A549 (cell line): ENCODE measurements at regions not wholly inside any gene's neighbourhood (a gene's known extent, or its start where the extent isn't known, plus 50 kb on each side); places are given as distances from the start of the nearest gene placed in this dataset.

ENCODE experiments used
- ATAC-seq, 2 experiments: fragments of 200-7000 bp in 1 of 2; fragments of >200 bp in 1 of 2; cut with Nextera tagmentation in 1 of 2; cut with Tn5 transposase in 1 of 2; 3 replicates each; pipeline versions ENCODE4 v1.8.0 to v1.9.1; 2018 to 2020; ENCODE audit warnings: mild to moderate bottlenecking in 1 of 2, moderate library complexity in 1 of 2
- CTCF ChIA-PET: fragments of 300-600 bp; sonication (Branson Sonifier 250); formaldehyde crosslinking; extraction: SDS; loops from one replicate; lab custom pipeline; 2021; ENCODE audit warnings: antibody characterized with exemption, inconsistent platforms; lab: Yijun Ruan, JAX
- POLR2A ChIA-PET: fragments of 350-600 bp; formaldehyde crosslinking; extraction: SDS; loops from one replicate; lab custom pipeline; 2021; ENCODE audit warnings: antibody characterized with exemption, inconsistent platforms; lab: Yijun Ruan, JAX
- DNase-seq, 2 experiments: peaks; one replicate each; pipeline versions ENCODE4 v3.0.0 to v3.0.0-alpha.2; 2011 to 2016; ENCODE audit warnings: low read depth in 1 of 2, low spot score in 1 of 2
- FAIRE-seq: peaks from 2 replicates; lab custom pipeline; 2011; peaks lifted over from hg19 to GRCh38; lab: Jason Lieb, UNC
- H3K27ac ChIP-seq, 2 experiments: fragments of >200 bp; sonication (Bioruptor Twin); formaldehyde crosslinking; 3 replicates each; pipeline ENCODE4 v1.5.1; 2016 to 2017
- H3K4me1 ChIP-seq: fragments of >200 bp; sonication (Bioruptor Twin); formaldehyde crosslinking; 3 replicates; pipeline ENCODE4 v1.6.1; 2016
- H3K4me2 ChIP-seq: fragments of >200 bp; sonication (Bioruptor Twin); formaldehyde crosslinking; 3 replicates; pipeline ENCODE4 v1.6.1; 2016
- H3K4me3 ChIP-seq: fragments of >200 bp; sonication (Bioruptor Twin); formaldehyde crosslinking; 3 replicates; pipeline ENCODE4 v1.5.1; 2016
- H3K9me3 ChIP-seq: fragments of >200 bp; sonication (Bioruptor Twin); formaldehyde crosslinking; 3 replicates; pipeline ENCODE4 v1.6.1; 2016
- BHLHE40 ChIP-seq: IDR thresholded peaks from 2 replicates; pipeline ENCODE4 v1.6.1; 2012; ENCODE audit warnings: low read depth, low read length, inconsistent platforms
- CHD2 ChIP-seq: fragments of 150-350 bp; IDR thresholded peaks from 2 replicates; pipeline ENCODE4 v1.6.1; 2014; ENCODE audit warnings: low read length; ENCODE audit not compliant: partially characterized antibody
- CHD4 ChIP-seq: fragments of 200-600 bp; sonication (generic); IDR thresholded peaks from 2 replicates; pipeline ENCODE4 v1.6.1; 2016; ENCODE audit warnings: antibody characterized with exemption, mild to moderate bottlenecking, borderline replicate concordance
- CTCF ChIP-seq: fragments of >200 bp; sonication (Bioruptor Twin); formaldehyde crosslinking; IDR thresholded peaks from 3 replicates; pipeline ENCODE4 v1.5.1; 2016
- EHF ChIP-seq: fragments of 250-450 bp; sonication (Bioruptor Pico); IDR thresholded peaks from 2 replicates; pipeline ENCODE4 v1.5.0; 2020; ENCODE audit warnings: mild to moderate bottlenecking
- EHMT2 ChIP-seq: fragments of 200-600 bp; sonication (generic); IDR thresholded peaks from 2 replicates; pipeline ENCODE4 v1.6.1; 2016; ENCODE audit warnings: antibody characterized with exemption, low read depth, mild to moderate bottlenecking, moderate library complexity
- FOSL2 ChIP-seq, 2 experiments: fragments of 450-650 bp in 1 of 2; fragments of >200 bp in 1 of 2; sonication (Bioruptor Twin) in 1 of 2; formaldehyde crosslinking; IDR thresholded peaks; 2 replicates each; pipeline versions ENCODE4 v1.5.0 to v1.6.1; 2016 to 2020; ENCODE audit warnings: mild to moderate bottlenecking in 1 of 2, moderate library complexity in 1 of 2
- GATA3 ChIP-seq: IDR thresholded peaks from 2 replicates; pipeline ENCODE4 v1.6.1; 2012; ENCODE audit warnings: borderline replicate concordance
- HES2 ChIP-seq: fragments of >200 bp; sonication (Bioruptor Twin); formaldehyde crosslinking; IDR thresholded peaks from 2 replicates; pipeline ENCODE4 v1.6.1; 2016
- HMGXB4 ChIP-seq: fragments of 250-450 bp; sonication (Bioruptor Pico); IDR thresholded peaks from 2 replicates; pipeline ENCODE4 v1.5.0; 2021; ENCODE audit warnings: mild to moderate bottlenecking, moderate library complexity, borderline replicate concordance
- HOXB13 ChIP-seq: fragments of 250-450 bp; sonication (Bioruptor Pico); IDR thresholded peaks from 2 replicates; pipeline ENCODE4 v1.5.0; 2020; ENCODE audit warnings: low read depth, mild to moderate bottlenecking, moderate library complexity
- HOXB5 ChIP-seq: fragments of 250-450 bp; sonication (Bioruptor Pico); IDR thresholded peaks from 2 replicates; pipeline ENCODE4 v1.5.0; 2020; ENCODE audit warnings: mild to moderate bottlenecking, moderate library complexity
- JUN ChIP-seq, 2 experiments: fragments of >200 bp; sonication (Bioruptor Twin); formaldehyde crosslinking; IDR thresholded peaks; 2 replicates in 1 of 2; 3 replicates in 1 of 2; pipeline ENCODE4 v1.6.1; 2016 to 2017
- JUNB ChIP-seq: fragments of >200 bp; sonication (Bioruptor Twin); formaldehyde crosslinking; IDR thresholded peaks from 2 replicates; pipeline ENCODE4 v1.6.1; 2016
- KDM1A ChIP-seq: fragments of 200-600 bp; sonication (generic); IDR thresholded peaks from 2 replicates; pipeline ENCODE4 v1.6.1; 2016; ENCODE audit warnings: low read depth, mild to moderate bottlenecking
- MAFK ChIP-seq: fragments of 450-650 bp; IDR thresholded peaks from 2 replicates; pipeline ENCODE4 v1.6.1; 2014; ENCODE audit not compliant: partially characterized antibody
- NFE2L2 ChIP-seq: fragments of 150-350 bp; conservative IDR thresholded peaks from 2 replicates; pipeline ENCODE4 v1.6.1; 2014; ENCODE audit warnings: low read length
- NR3C1 ChIP-seq: fragments of >200 bp; sonication (Bioruptor Twin); formaldehyde crosslinking; IDR thresholded peaks from 3 replicates; pipeline ENCODE4 v1.6.1; 2017
- PBX3 ChIP-seq: IDR thresholded peaks from 2 replicates; pipeline ENCODE4 v1.6.1; 2012
- RAD21 ChIP-seq, 2 experiments: fragments of >200 bp in 1 of 2; sonication (Bioruptor Twin) in 1 of 2; formaldehyde crosslinking in 1 of 2; IDR thresholded peaks in 1 of 2; conservative IDR thresholded peaks in 1 of 2; 2 replicates in 1 of 2; 3 replicates in 1 of 2; pipeline ENCODE4 v1.6.1; 2012 to 2018; ENCODE audit warnings: inconsistent platforms in 1 of 2
- REST ChIP-seq: fragments of 200-600 bp; sonication (generic); IDR thresholded peaks from 2 replicates; pipeline ENCODE4 v1.6.1; 2016; ENCODE audit warnings: antibody characterized with exemption, mild to moderate bottlenecking, moderate library complexity
- RNF2 ChIP-seq: fragments of 200-600 bp; sonication (generic); IDR thresholded peaks from 2 replicates; pipeline ENCODE4 v1.6.1; 2016; ENCODE audit warnings: low read depth, mild to moderate bottlenecking, antibody characterized with exemption, moderate library complexity, borderline replicate concordance
- SREBF2 ChIP-seq: fragments of 450-650 bp; IDR thresholded peaks from 2 replicates; pipeline ENCODE4 v1.6.1; 2014; ENCODE audit warnings: mild to moderate bottlenecking, moderate library complexity
- TFCP2L1 ChIP-seq: fragments of 250-450 bp; sonication (Bioruptor Pico); IDR thresholded peaks from 2 replicates; pipeline ENCODE4 v1.5.0; 2021; ENCODE audit warnings: mild to moderate bottlenecking
- ZC3H11A ChIP-seq: fragments of 450-650 bp; IDR thresholded peaks from 2 replicates; pipeline ENCODE4 v1.6.1; 2014; ENCODE audit warnings: antibody characterized with exemption, mild to moderate bottlenecking
- ZSCAN20 ChIP-seq: fragments of 250-450 bp; sonication (Bioruptor Pico); IDR thresholded peaks from 2 replicates; pipeline ENCODE4 v1.8.0; 2022; ENCODE audit warnings: mild to moderate bottlenecking, moderate library complexity
- WGBS: methylation state at CpG from one replicate; pipeline ENCODE4 v1.1.6; 2017; ENCODE audit errors: missing lambda C conversion rate; 5-methylcytosine and 5-hydroxymethylcytosine counted together

GRCh38 chr7:16033233-16033632 lies 346.8 kb upstream of the MEOX2 start:
- TF ChIP-seq HOXB5 (no peak), HES2 (no peak), RAD21 (conservative IDR thresholded peaks at IDR 0.05 in 1 of 2, IDR thresholded peaks at IDR 0.05 in 1 of 2) (no peak), FOSL2 (IDR thresholded peaks at IDR 0.05) (no peak), FOSL2 (CRISPR knock-in tag; IDR thresholded peaks at IDR 0.05) (no peak), RNF2 (no peak), SREBF2 (no peak), CTCF (no peak), REST (no peak), ZSCAN20 (CRISPR knock-in tag) (no peak), JUNB (no peak), NR3C1 (no peak), KDM1A (no peak), JUN (IDR thresholded peaks at IDR 0.05) (no peak), TFCP2L1 (CRISPR knock-in tag) (no peak), CHD4 (no peak), BHLHE40 (no peak)
- Histone ChIP-seq H3K4me1 (no peaks in the 10 kb centered on the region), H3K27ac (no peak overlapping the region), H3K9me3 (no peaks in the 10 kb centered on the region), H3K4me2 (no peak overlapping the region), H3K4me3 (no peak overlapping the region)
- ATAC-seq (no peak), FAIRE-seq (no peak), DNase-seq (no peak)
- ChIA-PET CTCF (interaction anchor here (0.7 kb wide), 1 partner anchor 45 kb away, joined by 3 read pairs; no protein-coding TSS in a partner anchor), POLR2A (no interaction called here)
- 8% methylated on average over 2 of the region's 2 CpGs for WGBS

GRCh38 chr7:16028636-16029035 lies 342.2 kb upstream of the MEOX2 start:
- H3K4me2 ChIP-seq, result no peak overlapping the region
- DNase-seq (no peak), FAIRE-seq (no peak), ATAC-seq (no peak)
- ChIA-PET CTCF (no interaction called here), POLR2A (no interaction called here)
- H3K4me1 ChIP-seq, result no peaks in the 10 kb centered on the region
- WGBS, result 22% methylated on average over 5 of the region's 5 CpGs
- no peaks in the 10 kb centered on the region for H3K9me3 ChIP-seq
- H3K27ac ChIP-seq, result no peak overlapping the region
- H3K4me3 ChIP-seq, result no peak overlapping the region
- TF ChIP-seq EHF (CRISPR knock-in tag), result no peak
- no peak for TF ChIP-seq ZSCAN20 (CRISPR knock-in tag)
- TF ChIP-seq REST, result no peak
- TF ChIP-seq ZC3H11A, result no peak
- no peak for TF ChIP-seq SREBF2
- no peak for TF ChIP-seq EHMT2
- no peak for TF ChIP-seq PBX3
- TF ChIP-seq HMGXB4, result no peak
- TF ChIP-seq GATA3, result no peak
- TF ChIP-seq NFE2L2, result no peak
- no peak for TF ChIP-seq CHD2
- no peak for TF ChIP-seq MAFK
- TF ChIP-seq HES2, result no peak
- TF ChIP-seq HOXB13 (CRISPR knock-in tag), result no peak
